ENCODE measurements at regions not wholly inside any gene's neighbourhood (a gene's known extent, or its start where the extent isn't known, plus 50 kb on each side); places are given as distances from the start of the nearest gene placed in this dataset.
"Not testable (repeated sequence)": the region's sequence is repeated elsewhere in the genome, so short reads cannot be mapped to it uniquely, and the experiment has no call there.

- DNase-seq (ENCODE audit: low spot score), result no peak
Observed at GRCh38 chr6:92404281-92404680, 1015.1 kb downstream of the EPHA7 start.

GRCh38 chr6:92399911-92400310 lies 1019.4 kb downstream of the EPHA7 start:
- no peak for DNase-seq (ENCODE audit: low spot score)

DNA sequence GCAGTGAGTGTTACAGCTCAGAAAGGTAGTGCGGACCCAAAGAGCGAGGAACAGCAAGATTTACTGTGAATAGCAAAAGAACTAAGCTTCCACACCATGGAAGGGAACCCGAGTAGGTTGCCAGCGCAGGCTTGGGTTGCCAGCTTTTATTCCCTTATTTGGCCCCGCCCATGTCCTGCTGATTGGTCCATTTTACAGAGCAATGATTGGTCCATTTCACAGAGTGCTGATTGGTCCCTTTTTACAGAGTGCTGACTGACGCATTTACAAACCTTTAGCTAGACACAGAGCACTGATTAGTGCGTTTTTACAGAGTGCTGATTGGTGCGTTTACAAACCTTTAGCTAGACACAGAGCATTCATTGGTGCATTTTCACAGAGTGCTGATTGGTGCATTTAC lies 1030.7 kb downstream of the EPHA7 start:
- DNase-seq (ENCODE audit: low spot score), result not testable (repeated sequence)

DNA sequence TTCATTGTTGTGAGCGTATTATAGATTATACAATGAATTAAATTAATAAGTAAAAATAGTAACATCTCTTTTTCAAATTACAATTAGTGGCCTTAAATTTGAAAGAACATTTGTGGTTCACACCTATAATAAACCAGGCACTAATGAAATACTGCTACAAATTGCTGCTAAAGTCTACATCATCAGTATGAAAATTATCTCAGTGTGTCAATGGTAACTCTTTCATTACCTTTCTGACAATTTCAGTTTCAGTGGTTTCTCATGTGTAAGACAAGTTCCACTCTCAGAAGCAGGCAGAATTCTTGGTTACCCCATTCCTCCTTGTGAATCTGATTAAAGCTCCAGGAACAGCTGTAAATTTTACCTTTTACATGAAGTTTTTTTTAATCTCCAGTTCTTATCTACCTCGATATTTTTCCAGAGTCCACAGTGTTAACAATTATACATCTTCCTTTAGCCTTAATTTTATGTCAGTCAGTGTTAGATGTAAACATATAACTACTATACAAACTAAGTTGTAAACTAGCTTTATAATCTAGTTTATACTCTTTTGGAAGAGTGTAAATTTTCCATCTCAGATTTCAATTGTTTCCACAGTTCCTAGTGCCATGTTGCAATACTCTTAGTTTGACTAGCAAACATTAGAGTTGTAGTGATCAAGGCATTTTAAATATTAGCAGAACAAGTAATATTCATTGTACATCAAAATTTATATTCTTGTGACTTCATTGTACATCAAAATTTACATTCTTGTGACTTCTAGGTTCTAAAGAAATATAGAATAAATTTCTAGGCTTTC lies 1038.4 kb downstream of the EPHA7 start:
- no peak for DNase-seq (ENCODE audit: low spot score)

DNA sequence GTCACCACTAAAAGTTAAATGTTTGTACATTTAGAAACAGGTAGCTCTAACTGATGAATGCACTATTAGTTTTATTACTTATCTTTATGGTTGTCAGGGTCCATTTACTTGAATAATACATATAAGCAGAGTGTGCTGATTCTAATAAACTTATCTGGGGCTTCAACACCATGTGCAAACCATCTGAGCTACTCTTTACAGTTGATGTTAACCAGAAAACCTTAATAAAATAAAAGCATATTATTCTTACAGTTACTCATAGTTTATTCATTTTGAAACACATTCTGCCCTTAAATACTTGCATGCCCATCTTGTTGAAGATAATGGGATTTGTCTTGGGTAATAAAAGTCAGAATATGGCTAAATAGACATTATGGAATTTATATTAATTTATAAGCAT lies 1042.2 kb downstream of the EPHA7 start:
- DNase-seq (ENCODE audit: low spot score), result no peak

- no peak for DNase-seq (ENCODE audit: low spot score)
Observed at GRCh38 chr6:92376691-92377090, 1042.7 kb downstream of the EPHA7 start.

DNA sequence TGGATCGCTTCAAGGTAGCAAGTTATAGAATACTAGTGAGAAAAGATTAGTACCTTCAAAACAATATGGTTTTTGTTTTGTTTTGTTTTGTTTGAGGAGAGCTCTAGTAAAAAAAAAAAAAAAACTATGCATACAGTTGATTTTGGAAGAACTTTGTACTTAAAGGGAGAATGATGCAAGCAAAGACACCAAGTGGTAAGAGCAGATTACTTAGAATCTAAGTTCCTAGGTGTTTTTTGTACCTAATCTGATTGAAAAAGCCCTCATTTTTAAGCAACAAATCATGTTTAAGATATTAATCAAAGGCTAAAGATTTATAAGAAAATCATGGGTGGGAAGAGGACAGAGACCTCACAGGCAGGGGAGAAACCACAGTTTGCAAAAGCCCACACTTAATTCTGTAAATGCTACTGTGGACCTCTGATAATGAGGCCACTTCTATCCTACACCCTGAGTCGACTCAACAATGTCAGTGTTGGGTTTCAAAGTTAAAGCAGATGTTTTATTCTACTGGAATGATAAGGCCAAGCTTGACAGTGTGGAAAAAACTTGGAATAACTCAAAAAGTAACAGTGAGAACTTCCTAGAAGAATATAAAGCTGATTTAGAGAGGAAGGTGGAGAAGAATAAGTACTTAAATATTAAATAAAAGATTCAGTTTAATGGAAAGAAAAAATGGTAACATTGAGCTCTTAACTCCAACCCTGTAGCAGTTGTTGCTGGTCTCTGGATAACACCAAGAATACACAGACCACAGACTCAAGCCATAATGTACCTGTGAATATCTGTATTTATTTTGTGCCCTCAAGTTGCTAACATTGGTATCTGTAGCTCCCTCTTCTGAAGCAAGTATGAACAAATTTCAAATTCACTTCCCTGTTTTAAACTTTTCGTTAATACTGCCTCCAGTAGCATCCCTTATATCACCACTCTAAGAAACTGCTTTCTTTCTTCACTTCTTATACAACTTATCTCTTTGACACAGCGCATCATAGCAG lies 1047.8 kb downstream of the EPHA7 start:
- DNase-seq (ENCODE audit: low spot score), result no peak

GRCh38 chr6:92369309-92369708 lies 1050.0 kb downstream of the EPHA7 start:
- DNase-seq (ENCODE audit: low spot score), result no peak

- no peak for DNase-seq (ENCODE audit: low spot score)
Observed at GRCh38 chr6:92364948-92365541, 1054.3 kb downstream of the EPHA7 start.

- DNase-seq (ENCODE audit: low spot score), result no peak
Observed at GRCh38 chr6:92363111-92363510, 1056.2 kb downstream of the EPHA7 start.

DNA sequence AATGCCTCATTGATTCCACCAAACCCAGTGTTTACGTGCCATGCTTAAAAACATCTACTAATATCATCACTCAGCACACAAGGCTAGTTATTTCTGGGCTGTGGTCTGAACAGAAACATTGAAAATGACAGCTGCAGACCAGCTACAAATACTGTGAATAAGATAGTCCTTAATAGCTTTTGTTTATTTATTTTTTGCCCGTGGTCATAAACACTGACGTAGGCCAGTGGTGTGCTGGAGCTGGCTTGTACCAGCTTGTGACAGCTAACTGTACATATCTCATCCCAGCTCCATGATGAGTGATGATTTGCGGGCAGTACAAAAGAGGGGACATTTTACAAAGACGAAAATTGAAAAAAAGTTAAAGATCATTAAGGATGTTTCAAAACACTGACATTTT lies 1057.0 kb downstream of the EPHA7 start:
- no peak for DNase-seq (ENCODE audit: low spot score)

DNA sequence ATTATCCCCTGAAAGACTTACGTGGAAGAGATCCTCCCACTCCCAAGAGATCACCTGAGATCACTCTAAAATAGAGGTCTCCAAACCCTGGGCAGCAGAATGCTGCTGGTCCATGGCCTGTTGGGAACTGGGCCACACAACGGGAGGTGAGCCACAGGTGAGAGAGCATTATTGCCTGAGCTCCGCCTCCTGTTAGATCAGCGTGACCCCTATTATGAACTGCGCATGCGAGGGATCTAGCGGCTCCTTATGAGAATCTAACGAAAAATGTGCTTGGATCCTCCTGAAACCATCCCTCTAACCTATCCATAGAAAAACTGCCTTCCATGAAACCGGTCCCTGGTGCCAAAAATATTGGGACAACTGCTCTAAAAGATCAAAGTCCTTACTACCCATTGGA lies 1057.4 kb downstream of the EPHA7 start:
- DNase-seq (ENCODE audit: low spot score), result no peak

- DNase-seq (ENCODE audit: low spot score), result no peak
Observed at GRCh38 chr6:92354270-92354829, 1065.0 kb downstream of the EPHA7 start.

DNA sequence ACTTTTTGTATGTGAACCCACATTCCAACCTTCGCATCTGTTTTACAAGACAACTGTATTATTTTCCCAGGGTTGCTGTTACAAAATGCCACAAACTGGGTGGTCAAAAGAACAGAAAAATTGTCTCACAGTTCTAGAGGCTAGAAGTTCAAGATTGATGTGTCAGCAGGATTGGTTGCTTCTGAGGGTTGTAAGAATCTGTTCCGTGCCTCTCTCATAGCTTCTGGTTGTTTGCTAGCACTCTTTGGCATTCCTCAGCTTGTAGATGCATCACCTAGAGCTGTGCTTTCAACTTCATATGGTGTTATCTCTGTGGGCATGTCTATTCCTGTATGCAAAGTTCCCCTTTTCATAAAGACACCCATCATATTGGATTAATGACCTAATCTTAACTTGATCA lies 1067.2 kb downstream of the EPHA7 start:
- no peak for DNase-seq (ENCODE audit: low spot score)

- DNase-seq (ENCODE audit: low spot score), result no peak
Observed at GRCh38 chr6:92341201-92341600, 1078.2 kb downstream of the EPHA7 start.

DNA sequence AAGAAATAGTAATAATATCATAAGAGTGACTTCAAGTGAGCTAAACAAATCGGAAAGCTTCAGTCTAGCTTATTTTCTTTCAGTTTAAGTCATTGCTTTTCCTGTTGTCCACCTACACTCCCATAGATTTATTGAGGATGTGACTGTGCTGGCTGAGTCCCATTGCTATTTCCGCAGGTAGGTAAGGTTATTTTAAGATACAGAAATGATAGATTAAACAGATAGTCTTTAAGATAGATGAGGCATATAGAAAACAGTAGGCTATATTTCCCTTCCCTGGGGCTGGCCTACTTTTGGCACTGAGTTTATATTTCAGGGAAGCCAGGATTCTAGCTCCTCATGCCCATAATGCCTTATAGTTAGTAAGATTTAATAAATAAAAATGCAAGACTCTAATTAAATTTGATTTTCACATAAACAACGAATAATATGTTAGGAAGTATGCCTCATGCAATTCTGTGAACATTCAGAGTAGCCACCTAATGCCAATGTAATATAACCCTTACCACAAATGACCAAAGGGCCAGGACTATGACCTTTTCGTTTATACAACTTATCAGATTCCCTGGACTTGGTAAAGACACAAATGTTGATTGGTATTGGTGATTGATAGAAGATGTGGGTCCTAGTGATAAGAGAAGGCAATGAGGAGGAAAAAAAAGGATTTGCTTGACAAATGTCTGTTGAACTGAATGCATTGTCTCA lies 1079.3 kb downstream of the EPHA7 start:
- DNase-seq (ENCODE audit: low spot score), result no peak

- DNase-seq (ENCODE audit: low spot score), result no peak
Observed at GRCh38 chr6:92337571-92337970, 1081.8 kb downstream of the EPHA7 start.

GRCh38 chr6:92329208-92329847 lies 1090.0 kb downstream of the EPHA7 start:
- DNase-seq (ENCODE audit: low spot score), result no peak

GRCh38 chr6:92315312-92315711 lies 1104.0 kb downstream of the EPHA7 start:
- DNase-seq (ENCODE audit: low spot score), result no peak

DNA sequence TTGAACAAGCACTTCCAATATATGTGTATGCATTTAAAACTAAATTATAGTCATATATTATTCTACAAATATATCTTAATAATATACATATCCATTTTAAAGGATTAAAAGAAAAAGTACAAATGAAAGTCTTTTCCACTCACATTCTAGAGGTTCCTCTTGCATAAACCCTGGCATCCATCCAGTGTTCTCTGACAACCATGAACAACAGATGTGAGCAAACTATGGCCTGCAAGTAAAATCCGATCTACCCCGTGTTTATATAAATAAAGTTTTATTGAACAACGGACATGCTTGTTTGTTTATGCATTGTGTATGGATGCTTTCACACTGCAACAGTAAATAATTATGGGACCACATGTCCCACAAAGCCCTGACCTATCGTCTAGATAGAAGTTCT lies 1122.3 kb downstream of the EPHA7 start:
- no peak for DNase-seq (ENCODE audit: low spot score)

- DNase-seq (ENCODE audit: low spot score), result no peak
Observed at GRCh38 chr6:92292067-92292466, 1127.3 kb downstream of the EPHA7 start.

Measured in HT-29 (cell line).